ENCODE measurements at regions not wholly inside any gene's neighbourhood (a gene's known extent, or its start where the extent isn't known, plus 50 kb on each side); places are given as distances from the start of the nearest gene placed in this dataset.
"Not testable (repeated sequence)": the region's sequence is repeated elsewhere in the genome, so short reads cannot be mapped to it uniquely, and the experiment has no call there.

DNA sequence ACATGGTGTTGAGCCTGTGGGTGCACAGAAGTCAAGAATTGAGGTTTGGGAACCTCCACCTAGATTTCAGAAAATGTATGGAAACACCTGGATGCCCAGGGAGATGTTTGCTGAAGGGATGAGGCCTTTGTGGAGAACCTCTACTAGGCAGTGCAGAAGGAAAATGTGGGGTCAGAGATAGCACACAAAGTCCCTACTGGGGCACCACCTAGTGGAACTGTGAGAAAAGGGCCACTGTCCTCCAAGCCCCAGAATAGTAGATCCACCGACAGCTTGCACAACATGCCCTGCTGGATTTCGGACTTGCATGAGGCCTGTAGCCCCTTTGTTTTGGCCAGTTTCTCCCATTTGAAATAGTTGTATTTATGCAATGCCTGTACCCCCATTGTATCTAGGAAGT lies 2027.3 kb downstream of the PCDH9 start:
- H3K9ac ChIP-seq (replicated peaks; ENCODE audit: extremely low read depth, insufficient read depth, low read length); H3K36me3 ChIP-seq (ENCODE audit: control insufficient read depth in 2 of 2, extremely low read depth in 1 of 2, insufficient read depth in 2 of 2, low read length in 2 of 2); H3K27me3 ChIP-seq (ENCODE audit: control insufficient read depth in 2 of 2, insufficient read depth in 2 of 2, low read length in 2 of 2); H4K20me1 ChIP-seq (replicated peaks; ENCODE audit: control insufficient read depth, extremely low read depth, insufficient read depth, low read length); FAIRE-seq; BruUV-seq (replicated peaks); H3K4me2 ChIP-seq (ENCODE audit: insufficient read depth, low read length); H3K79me2 ChIP-seq (ENCODE audit: control insufficient read depth, insufficient read depth, low read length); dilution Hi-C loops (cut with MboI; ENCODE audit: extremely low pct_ligation_motif_present, low sequenced_read_pairs); H3K9me1 ChIP-seq (replicated peaks; ENCODE audit: control insufficient read depth, extremely low read depth, insufficient read depth, low read length); H3K27ac ChIP-seq (ENCODE audit: insufficient read depth, low read depth, low read length); POLR2A ChIA-PET; H3K4me3 ChIP-seq (replicated peaks in 1 of 3; ENCODE audit: insufficient read depth in 1 of 3, low read depth in 1 of 3, low read length in 3 of 3); H3K9me3 ChIP-seq (replicated peaks; ENCODE audit: control insufficient read depth, insufficient read depth, low read length); H3K4me1 ChIP-seq (ENCODE audit: control insufficient read depth, extremely low read depth, insufficient read depth, low read length); H2AFZ ChIP-seq (ENCODE audit: low read depth, low read length); DNase-seq (ENCODE audit: low read depth, low spot score): not testable (repeated sequence)
- TF ChIP-seq, protein P1, sequence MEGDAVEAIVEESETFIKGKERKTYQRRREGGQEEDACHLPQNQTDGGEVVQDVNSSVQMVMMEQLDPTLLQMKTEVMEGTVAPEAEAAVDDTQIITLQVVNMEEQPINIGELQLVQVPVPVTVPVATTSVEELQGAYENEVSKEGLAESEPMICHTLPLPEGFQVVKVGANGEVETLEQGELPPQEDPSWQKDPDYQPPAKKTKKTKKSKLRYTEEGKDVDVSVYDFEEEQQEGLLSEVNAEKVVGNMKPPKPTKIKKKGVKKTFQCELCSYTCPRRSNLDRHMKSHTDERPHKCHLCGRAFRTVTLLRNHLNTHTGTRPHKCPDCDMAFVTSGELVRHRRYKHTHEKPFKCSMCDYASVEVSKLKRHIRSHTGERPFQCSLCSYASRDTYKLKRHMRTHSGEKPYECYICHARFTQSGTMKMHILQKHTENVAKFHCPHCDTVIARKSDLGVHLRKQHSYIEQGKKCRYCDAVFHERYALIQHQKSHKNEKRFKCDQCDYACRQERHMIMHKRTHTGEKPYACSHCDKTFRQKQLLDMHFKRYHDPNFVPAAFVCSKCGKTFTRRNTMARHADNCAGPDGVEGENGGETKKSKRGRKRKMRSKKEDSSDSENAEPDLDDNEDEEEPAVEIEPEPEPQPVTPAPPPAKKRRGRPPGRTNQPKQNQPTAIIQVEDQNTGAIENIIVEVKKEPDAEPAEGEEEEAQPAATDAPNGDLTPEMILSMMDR (IDR thresholded peaks at IDR 0.05; ENCODE audit: extremely low read depth in 1 of 2, insufficient read depth in 1 of 2, low read depth in 1 of 2, low read length in 2 of 2) = peak in 1 of 2 donors; percentile 25
- CTCF ChIA-PET = interaction anchor here (1.3 kb wide), 1 partner anchor 731 kb away, joined by 14 read pairs; no protein-coding TSS in a partner anchor
- intact Hi-C loops (cut with micrococcal nuclease) = loop anchor here (1.0 to 2.0 kb wide), 2 partner anchors 731 to 1048 kb away; no protein-coding TSS in a partner anchor

DNA sequence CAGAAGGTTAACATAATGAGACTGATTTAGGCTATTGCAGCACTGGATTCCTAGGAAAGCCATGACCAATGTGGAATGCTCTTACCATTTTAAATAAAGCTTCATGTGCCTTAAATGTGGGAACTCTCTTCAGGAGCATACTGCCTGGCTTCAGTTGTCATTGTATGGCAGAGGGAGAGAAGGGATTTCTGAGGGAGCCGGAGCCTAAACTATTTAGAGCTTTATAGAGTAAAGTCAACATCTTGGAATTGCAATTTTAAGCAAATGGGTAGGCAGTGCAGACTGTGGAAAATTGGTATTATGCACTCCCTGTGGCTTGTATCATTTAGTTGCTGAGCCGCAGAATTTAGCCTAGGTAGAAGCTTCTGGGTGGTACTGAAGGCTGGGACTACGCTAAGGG lies 2041.4 kb downstream of the PCDH9 start:
- Histone ChIP-seq H3K9ac (replicated peaks; ENCODE audit: extremely low read depth, insufficient read depth, low read length) (no peak overlapping the region), H3K4me1 (ENCODE audit: control insufficient read depth, extremely low read depth, insufficient read depth, low read length) (no peaks in the 10 kb centered on the region), H2AFZ (ENCODE audit: low read depth, low read length) (no peak overlapping the region), H3K27ac (ENCODE audit: insufficient read depth, low read depth, low read length) (no peak overlapping the region), H3K4me3 (replicated peaks in 1 of 3; ENCODE audit: insufficient read depth in 1 of 3, low read depth in 1 of 3, low read length in 3 of 3) (no peak overlapping the region), H3K4me2 (ENCODE audit: insufficient read depth, low read length) (no peak overlapping the region), H4K20me1 (replicated peaks; ENCODE audit: control insufficient read depth, extremely low read depth, insufficient read depth, low read length) (no peaks in the 10 kb centered on the region), H3K27me3 (ENCODE audit: control insufficient read depth in 2 of 2, insufficient read depth in 2 of 2, low read length in 2 of 2) (no peaks in the 10 kb centered on the region), H3K9me1 (replicated peaks; ENCODE audit: control insufficient read depth, extremely low read depth, insufficient read depth, low read length) (no peaks in the 10 kb centered on the region), H3K9me3 (replicated peaks; ENCODE audit: control insufficient read depth, insufficient read depth, low read length) (no peaks in the 10 kb centered on the region), H3K36me3 (ENCODE audit: control insufficient read depth in 2 of 2, extremely low read depth in 1 of 2, insufficient read depth in 2 of 2, low read length in 2 of 2) (no peaks in the 10 kb centered on the region), H3K79me2 (ENCODE audit: control insufficient read depth, insufficient read depth, low read length) (no peaks in the 10 kb centered on the region)
- DNase-seq (ENCODE audit: low read depth, low spot score) (no peak), FAIRE-seq (no peak)
- ChIA-PET CTCF (interaction anchor here (1.9 kb wide), 1 partner anchor 9 kb away, joined by 4 read pairs; no protein-coding TSS in a partner anchor), POLR2A (no interaction called here)
- TF ChIP-seq POLR2AphosphoS5 (IDR thresholded peaks at IDR 0.05; ENCODE audit: insufficient read depth, low read depth, low read length) (no peak), MYC (IDR thresholded peaks at IDR 0.05; ENCODE audit: low read depth, low read length) (no peak), EZH2 (IDR thresholded peaks at IDR 0.05; ENCODE audit: borderline replicate concordance, low read depth, low read length, severe bottlenecking) (no peak), GATA2 (IDR thresholded peaks at IDR 0.05; ENCODE audit: insufficient read depth, insufficient read length, low read depth, low read length) (no peak), POLR2A (IDR thresholded peaks at IDR 0.05; ENCODE audit: low read depth, low read length) (no peak), JUN (IDR thresholded peaks at IDR 0.05; ENCODE audit: borderline replicate concordance, insufficient read depth, insufficient read length, low read depth) (no peak), FOS (IDR thresholded peaks at IDR 0.05; ENCODE audit: borderline replicate concordance, insufficient read depth, low read length) (no peak)
- TF ChIP-seq, protein P1 (IDR thresholded peaks at IDR 0.05; ENCODE audit: extremely low read depth in 1 of 2, insufficient read depth in 1 of 2, low read depth in 1 of 2, low read length in 2 of 2) = no peak
- TF ChIP-seq, protein P2, sequence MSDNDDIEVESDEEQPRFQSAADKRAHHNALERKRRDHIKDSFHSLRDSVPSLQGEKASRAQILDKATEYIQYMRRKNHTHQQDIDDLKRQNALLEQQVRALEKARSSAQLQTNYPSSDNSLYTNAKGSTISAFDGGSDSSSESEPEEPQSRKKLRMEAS (IDR thresholded peaks at IDR 0.05; ENCODE audit: insufficient read depth, insufficient read length) = no peak
- dilution Hi-C loops (cut with MboI; ENCODE audit: extremely low pct_ligation_motif_present, low sequenced_read_pairs) = no loop called here
- no TSS peak for BruUV-seq (replicated peaks)
- intact Hi-C loops (cut with micrococcal nuclease) = no loop called here

Data from endothelial cell of umbilical vein (primary cell).